HepG2 (cell line): ENCODE measurements at regions not wholly inside any gene's neighbourhood (a gene's known extent, or its start where the extent isn't known, plus 50 kb on each side); places are given as distances from the start of the nearest gene placed in this dataset.

Source experiments
- ATAC-seq: fragments of 200-7000 bp; cut with Tn5 transposase; 3 replicates; pipeline ENCODE4 v1.9.1; 2020; ENCODE audit warnings: mild to moderate bottlenecking, moderate library complexity
- BruUV-seq: library from RNA; stranded (reverse); fragments of 400-500 nt; replicated peaks from 2 replicates; lab custom pipeline; 2021; lab: Mats Ljungman, UMichigan
- CTCF ChIA-PET: fragments of 300-600 bp; formaldehyde crosslinking; extraction: SDS; loops from one replicate; lab custom pipeline; 2021; ENCODE audit warnings: low total read pairs, inconsistent platforms, low intra/inter-chr PET ratio; lab: Yijun Ruan, JAX
- POLR2A ChIA-PET: fragments of 350-600 bp; sonication (Branson Sonifier 250); formaldehyde crosslinking; loops from one replicate; lab custom pipeline; 2020; ENCODE audit warnings: antibody characterized with exemption, inconsistent platforms; lab: Yijun Ruan, JAX
- DNase-seq: peaks from one replicate; pipeline ENCODE4 v3.0.0-alpha.2; 2015; ENCODE audit warnings: low spot score
- FAIRE-seq: peaks from 3 replicates; lab custom pipeline; 2011; peaks lifted over from hg19 to GRCh38; lab: Jason Lieb, UNC
- H2AFZ ChIP-seq: one replicate; pipeline ENCODE4 v1.6.1; 2011; ENCODE audit warnings: low read length, inconsistent platforms
- H3K27ac ChIP-seq: fragments of 300-600 bp; 3 replicates; pipeline ENCODE4 v1.8.0; 2011; ENCODE audit warnings: mixed run types, mild to moderate bottlenecking, mixed read lengths, low read length, inconsistent platforms; ENCODE audit not compliant: insufficient read depth; ENCODE audit errors: extremely low read length
- H3K27me3 ChIP-seq, 2 experiments: fragments of 200-600 bp in 1 of 2; 2 replicates in 1 of 2; 3 replicates in 1 of 2; pipeline versions ENCODE4 v1.6.0 to v1.8.0; 2011; ENCODE audit warnings: low read length in 2 of 2, mild to moderate bottlenecking in 2 of 2, moderate library complexity in 2 of 2, inconsistent platforms in 1 of 2; ENCODE audit not compliant: insufficient read depth in 2 of 2, control insufficient read depth in 1 of 2
- H3K36me3 ChIP-seq, 2 experiments: fragments of 200-600 bp in 1 of 2; replicated peaks in 1 of 2; 2 replicates in 1 of 2; 3 replicates in 1 of 2; pipeline versions ENCODE4 v1.5.1 to v1.8.0; 2011; ENCODE audit warnings: low read length in 2 of 2, inconsistent platforms in 1 of 2; ENCODE audit not compliant: insufficient read depth in 2 of 2, control insufficient read depth in 1 of 2
- H3K4me1 ChIP-seq: 2 replicates; pipeline ENCODE4 v1.5.1; 2012; ENCODE audit warnings: low read length, inconsistent platforms; ENCODE audit not compliant: insufficient read depth
- H3K4me2 ChIP-seq: 2 replicates; pipeline ENCODE4 v1.6.0; 2011; ENCODE audit warnings: low read depth, low read length, inconsistent platforms
- H3K4me3 ChIP-seq, 3 experiments: fragments of 200-600 bp in 1 of 3; sonication (generic), shearing (Covaris generic) in 1 of 3; replicated peaks in 1 of 3; 2 replicates each; pipeline ENCODE4 v1.5.1; 2011 to 2016; ENCODE audit warnings: low read length in 3 of 3, inconsistent platforms in 2 of 3, low read depth in 2 of 3, mild to moderate bottlenecking in 2 of 3, control low read depth in 1 of 3, mixed read lengths in 1 of 3; ENCODE audit not compliant: insufficient read depth in 1 of 3
- H3K79me2 ChIP-seq: one replicate; pipeline ENCODE4 v1.6.1; 2011; ENCODE audit warnings: low read length, inconsistent platforms; ENCODE audit not compliant: insufficient read depth
- H3K9ac ChIP-seq: 2 replicates; pipeline ENCODE4 v1.6.0; 2011; ENCODE audit warnings: mild to moderate bottlenecking, low read depth, low read length, inconsistent platforms; ENCODE audit not compliant: insufficient read depth
- H3K9me3 ChIP-seq: 2 replicates; pipeline ENCODE4 v1.5.1; 2012; ENCODE audit warnings: mild to moderate bottlenecking, low read length
- H4K20me1 ChIP-seq: 2 replicates; pipeline ENCODE4 v1.6.0; 2011; ENCODE audit warnings: inconsistent platforms, mild to moderate bottlenecking, low read length, moderate library complexity; ENCODE audit not compliant: insufficient read depth
- ARNT2 ChIP-seq: sonication (generic); formaldehyde crosslinking; IDR thresholded peaks from 2 replicates; pipeline ENCODE4 v1.8.0; 2022; ENCODE audit warnings: mild to moderate bottlenecking, low read depth, missing genetic modification reagents, moderate library complexity
- FLYWCH1 ChIP-seq: sonication (generic); formaldehyde crosslinking; IDR thresholded peaks from 2 replicates; pipeline ENCODE4 v1.8.1; 2023; ENCODE audit warnings: mild to moderate bottlenecking, missing genetic modification reagents
- KDM4B ChIP-seq: sonication (generic); formaldehyde crosslinking; IDR thresholded peaks from 2 replicates; pipeline ENCODE4 v1.4.0; 2020; ENCODE audit warnings: missing genetic modification reagents
- NFE2L2 ChIP-seq: fragments of 150-350 bp; IDR thresholded peaks from 2 replicates; pipeline ENCODE4 v1.6.1; 2014; ENCODE audit warnings: low read length
- REL ChIP-seq: sonication (generic); formaldehyde crosslinking; conservative IDR thresholded peaks from 2 replicates; pipeline ENCODE4 v1.8.0; 2022; ENCODE audit warnings: mild to moderate bottlenecking, missing genetic modification reagents, moderate library complexity
- SUZ12 ChIP-seq: fragments of 150-350 bp; IDR thresholded peaks from 2 replicates; pipeline ENCODE4 v1.6.1; 2014; ENCODE audit warnings: low read depth, low read length
- ZBTB38 ChIP-seq: sonication (generic); formaldehyde crosslinking; IDR thresholded peaks from 2 replicates; pipeline ENCODE4 v1.5.1; 2020; ENCODE audit warnings: mild to moderate bottlenecking, missing genetic modification reagents
- ZEB1 ChIP-seq: IDR thresholded peaks from 2 replicates; pipeline ENCODE4 v1.6.1; 2012; ENCODE audit warnings: mild to moderate bottlenecking, low read depth, inconsistent platforms; ENCODE audit not compliant: insufficient replicate concordance
- ZFP36L2 ChIP-seq: sonication (generic); formaldehyde crosslinking; IDR thresholded peaks from 2 replicates; pipeline ENCODE4 v1.4.0; 2020; ENCODE audit warnings: missing genetic modification reagents
- ZFP82 ChIP-seq: sonication (generic); formaldehyde crosslinking; IDR thresholded peaks from 2 replicates; pipeline ENCODE4 v1.5.1; 2020; ENCODE audit warnings: mild to moderate bottlenecking, missing genetic modification reagents, borderline replicate concordance
- ZFYVE20 ChIP-seq: sonication (generic); formaldehyde crosslinking; IDR thresholded peaks from 2 replicates; pipeline ENCODE4 v1.8.0; 2023; ENCODE audit warnings: low read depth, mild to moderate bottlenecking, moderate library complexity, missing genetic modification reagents, borderline replicate concordance
- ZNF230 ChIP-seq: sonication (generic); formaldehyde crosslinking; IDR thresholded peaks from 2 replicates; pipeline ENCODE4 v1.4.0; 2020; ENCODE audit warnings: mild to moderate bottlenecking, missing genetic modification reagents
- ZNF772 ChIP-seq: sonication (generic); formaldehyde crosslinking; IDR thresholded peaks from 2 replicates; pipeline ENCODE4 v1.5.0; 2020; ENCODE audit warnings: mild to moderate bottlenecking, missing genetic modification reagents
- WGBS: methylation state at CpG from one replicate; pipeline ENCODE4 v1.1.6; 2017; ENCODE audit warnings: low lambda C conversion rate; 5-methylcytosine and 5-hydroxymethylcytosine counted together
- in situ Hi-C: cut with HindIII; loops from 2 replicates; pipeline ENCODE4 v1.10.0; 2017; ENCODE audit warnings: low pct_unique_long_range_greater_than_20kb; ENCODE audit not compliant: extremely low pct_ligation_motif_present
- intact Hi-C: fragments of 100-400 bp; cut with micrococcal nuclease; formaldehyde crosslinking; loops from one replicate; pipeline ENCODE4 v1.10.0; 2022; ENCODE audit not compliant: unreplicated experiment
- TF ChIP-seq, protein P1 (sequence below): sonication (generic); formaldehyde crosslinking; IDR thresholded peaks from 2 replicates; pipeline ENCODE4 v1.4.0; 2020; ENCODE audit warnings: missing genetic modification reagents, borderline replicate concordance
- TF ChIP-seq, protein P2 (sequence below): sonication (generic); formaldehyde crosslinking; IDR thresholded peaks from 2 replicates; pipeline ENCODE4 v1.4.0; 2020; ENCODE audit warnings: missing genetic modification reagents
- TF ChIP-seq, protein P3 (sequence below): sonication (generic); formaldehyde crosslinking; IDR thresholded peaks from 2 replicates; pipeline ENCODE4 v1.4.0; 2020; ENCODE audit warnings: mild to moderate bottlenecking, missing genetic modification reagents, borderline replicate concordance

GRCh38 chr18:54717673-54718407 lies 110.4 kb upstream of the RAB27B start:
- FAIRE-seq (no peak), DNase-seq (no peak), ATAC-seq (no peak)
- H3K79me2 ChIP-seq, result no peaks in the 10 kb centered on the region
- BruUV-seq, result no TSS peak
- H3K4me2 ChIP-seq, result no peak overlapping the region
- H3K27ac ChIP-seq, result no peak overlapping the region
- no peaks in the 10 kb centered on the region for H4K20me1 ChIP-seq
- POLR2A ChIA-PET, result no interaction called here
- no peaks in the 10 kb centered on the region for H3K4me1 ChIP-seq
- CTCF ChIA-PET, result no interaction called here
- no peaks in the 10 kb centered on the region for H3K9me3 ChIP-seq
- H3K9ac ChIP-seq, result no peak overlapping the region
- intact Hi-C loops, result no loop called here
- H3K27me3 ChIP-seq, result no peaks in the 10 kb centered on the region
- H3K36me3 ChIP-seq, result no peaks in the 10 kb centered on the region
- TF ChIP-seq ZNF230 (CRISPR knock-in tag) (no peak), ZEB1 (no peak), ZFP36L2 (no peak), NFE2L2 (no peak), ZNF772 (no peak), ZBTB38 (no peak), SUZ12 (no peak), REL (CRISPR knock-in tag) (no peak), ARNT2 (CRISPR knock-in tag) (no peak), FLYWCH1 (CRISPR knock-in tag) (no peak), ZFYVE20 (CRISPR knock-in tag) (no peak), KDM4B (no peak), ZFP82 (CRISPR knock-in tag) (no peak)
- TF ChIP-seq, protein P1, sequence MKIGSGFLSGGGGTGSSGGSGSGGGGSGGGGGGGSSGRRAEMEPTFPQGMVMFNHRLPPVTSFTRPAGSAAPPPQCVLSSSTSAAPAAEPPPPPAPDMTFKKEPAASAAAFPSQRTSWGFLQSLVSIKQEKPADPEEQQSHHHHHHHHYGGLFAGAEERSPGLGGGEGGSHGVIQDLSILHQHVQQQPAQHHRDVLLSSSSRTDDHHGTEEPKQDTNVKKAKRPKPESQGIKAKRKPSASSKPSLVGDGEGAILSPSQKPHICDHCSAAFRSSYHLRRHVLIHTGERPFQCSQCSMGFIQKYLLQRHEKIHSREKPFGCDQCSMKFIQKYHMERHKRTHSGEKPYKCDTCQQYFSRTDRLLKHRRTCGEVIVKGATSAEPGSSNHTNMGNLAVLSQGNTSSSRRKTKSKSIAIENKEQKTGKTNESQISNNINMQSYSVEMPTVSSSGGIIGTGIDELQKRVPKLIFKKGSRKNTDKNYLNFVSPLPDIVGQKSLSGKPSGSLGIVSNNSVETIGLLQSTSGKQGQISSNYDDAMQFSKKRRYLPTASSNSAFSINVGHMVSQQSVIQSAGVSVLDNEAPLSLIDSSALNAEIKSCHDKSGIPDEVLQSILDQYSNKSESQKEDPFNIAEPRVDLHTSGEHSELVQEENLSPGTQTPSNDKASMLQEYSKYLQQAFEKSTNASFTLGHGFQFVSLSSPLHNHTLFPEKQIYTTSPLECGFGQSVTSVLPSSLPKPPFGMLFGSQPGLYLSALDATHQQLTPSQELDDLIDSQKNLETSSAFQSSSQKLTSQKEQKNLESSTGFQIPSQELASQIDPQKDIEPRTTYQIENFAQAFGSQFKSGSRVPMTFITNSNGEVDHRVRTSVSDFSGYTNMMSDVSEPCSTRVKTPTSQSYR (CRISPR knock-in tag), result no peak
- TF ChIP-seq, protein P2, sequence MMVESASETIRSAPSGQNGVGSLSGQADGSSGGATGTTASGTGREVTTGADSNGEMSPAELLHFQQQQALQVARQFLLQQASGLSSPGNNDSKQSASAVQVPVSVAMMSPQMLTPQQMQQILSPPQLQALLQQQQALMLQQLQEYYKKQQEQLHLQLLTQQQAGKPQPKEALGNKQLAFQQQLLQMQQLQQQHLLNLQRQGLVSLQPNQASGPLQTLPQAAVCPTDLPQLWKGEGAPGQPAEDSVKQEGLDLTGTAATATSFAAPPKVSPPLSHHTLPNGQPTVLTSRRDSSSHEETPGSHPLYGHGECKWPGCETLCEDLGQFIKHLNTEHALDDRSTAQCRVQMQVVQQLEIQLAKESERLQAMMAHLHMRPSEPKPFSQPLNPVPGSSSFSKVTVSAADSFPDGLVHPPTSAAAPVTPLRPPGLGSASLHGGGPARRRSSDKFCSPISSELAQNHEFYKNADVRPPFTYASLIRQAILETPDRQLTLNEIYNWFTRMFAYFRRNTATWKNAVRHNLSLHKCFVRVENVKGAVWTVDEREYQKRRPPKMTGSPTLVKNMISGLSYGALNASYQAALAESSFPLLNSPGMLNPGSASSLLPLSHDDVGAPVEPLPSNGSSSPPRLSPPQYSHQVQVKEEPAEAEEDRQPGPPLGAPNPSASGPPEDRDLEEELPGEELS (CRISPR knock-in tag), result no peak
- TF ChIP-seq, protein P3, sequence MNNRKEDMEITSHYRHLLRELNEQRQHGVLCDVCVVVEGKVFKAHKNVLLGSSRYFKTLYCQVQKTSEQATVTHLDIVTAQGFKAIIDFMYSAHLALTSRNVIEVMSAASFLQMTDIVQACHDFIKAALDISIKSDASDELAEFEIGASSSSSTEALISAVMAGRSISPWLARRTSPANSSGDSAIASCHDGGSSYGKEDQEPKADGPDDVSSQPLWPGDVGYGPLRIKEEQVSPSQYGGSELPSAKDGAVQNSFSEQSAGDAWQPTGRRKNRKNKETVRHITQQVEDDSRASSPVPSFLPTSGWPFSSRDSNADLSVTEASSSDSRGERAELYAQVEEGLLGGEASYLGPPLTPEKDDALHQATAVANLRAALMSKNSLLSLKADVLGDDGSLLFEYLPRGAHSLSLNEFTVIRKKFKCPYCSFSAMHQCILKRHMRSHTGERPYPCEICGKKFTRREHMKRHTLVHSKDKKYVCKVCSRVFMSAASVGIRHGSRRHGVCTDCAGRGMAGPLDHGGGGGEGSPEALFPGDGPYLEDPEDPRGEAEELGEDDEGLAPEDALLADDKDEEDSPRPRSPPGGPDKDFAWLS, result no peak
- in situ Hi-C loops, result no loop called here
- no peak overlapping the region for H2AFZ ChIP-seq
- WGBS, result 12% methylated on average over 12 of the region's 14 CpGs
- no peak overlapping the region for H3K4me3 ChIP-seq
